Gastrocnemius medialis (tissue), 4 donors: ENCODE measurements at regions not wholly inside any gene's neighbourhood (a gene's known extent, or its start where the extent isn't known, plus 50 kb on each side); places are given as distances from the start of the nearest gene placed in this dataset.

ENCODE experiments used
- POLR2A ChIP-seq, 2 donors: fragments of 450-650 bp; IDR thresholded peaks; one replicate each; pipeline ENCODE4 v1.6.1; 2017; ENCODE audit warnings: antibody characterized with exemption in 2 of 2, mild to moderate bottlenecking in 2 of 2, moderate library complexity in 2 of 2
- TF ChIP-seq, protein P1 (sequence below), 5 experiments: fragments of 450-650 bp in 3 of 5; fragments of 200-600 bp in 2 of 5; sonication (generic) in 2 of 5; IDR thresholded peaks in 4 of 5; conservative IDR thresholded peaks in 1 of 5; 1 replicate in 4 of 5; 2 replicates in 1 of 5; pipeline ENCODE4 v1.5.1; 2016 to 2019; ENCODE audit warnings: antibody characterized with exemption in 5 of 5, mild to moderate bottlenecking in 3 of 5, moderate library complexity in 3 of 5

DNA sequence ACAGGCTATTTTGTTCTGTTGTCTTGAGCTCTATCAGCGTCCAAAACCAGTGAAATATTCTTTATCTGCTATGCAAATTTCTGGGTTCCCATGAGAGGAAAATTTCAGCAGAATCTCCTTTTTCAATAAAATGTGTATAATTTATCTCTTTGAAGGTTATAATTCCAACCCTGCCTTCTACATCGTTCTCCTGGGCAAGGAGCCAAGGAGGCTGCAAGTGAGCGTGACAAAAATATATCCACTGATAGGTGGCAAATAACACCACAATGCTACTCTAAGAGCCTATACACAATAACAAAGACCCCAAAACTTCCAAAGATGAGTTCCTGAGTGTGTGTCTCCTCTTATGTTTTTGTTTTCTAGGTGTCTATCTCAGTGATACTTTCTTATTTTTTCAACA lies 664.7 kb upstream of the SORCS1 start:
- TF ChIP-seq, protein P1, sequence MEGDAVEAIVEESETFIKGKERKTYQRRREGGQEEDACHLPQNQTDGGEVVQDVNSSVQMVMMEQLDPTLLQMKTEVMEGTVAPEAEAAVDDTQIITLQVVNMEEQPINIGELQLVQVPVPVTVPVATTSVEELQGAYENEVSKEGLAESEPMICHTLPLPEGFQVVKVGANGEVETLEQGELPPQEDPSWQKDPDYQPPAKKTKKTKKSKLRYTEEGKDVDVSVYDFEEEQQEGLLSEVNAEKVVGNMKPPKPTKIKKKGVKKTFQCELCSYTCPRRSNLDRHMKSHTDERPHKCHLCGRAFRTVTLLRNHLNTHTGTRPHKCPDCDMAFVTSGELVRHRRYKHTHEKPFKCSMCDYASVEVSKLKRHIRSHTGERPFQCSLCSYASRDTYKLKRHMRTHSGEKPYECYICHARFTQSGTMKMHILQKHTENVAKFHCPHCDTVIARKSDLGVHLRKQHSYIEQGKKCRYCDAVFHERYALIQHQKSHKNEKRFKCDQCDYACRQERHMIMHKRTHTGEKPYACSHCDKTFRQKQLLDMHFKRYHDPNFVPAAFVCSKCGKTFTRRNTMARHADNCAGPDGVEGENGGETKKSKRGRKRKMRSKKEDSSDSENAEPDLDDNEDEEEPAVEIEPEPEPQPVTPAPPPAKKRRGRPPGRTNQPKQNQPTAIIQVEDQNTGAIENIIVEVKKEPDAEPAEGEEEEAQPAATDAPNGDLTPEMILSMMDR (IDR thresholded peaks at IDR 0.05 in 4 of 5, conservative IDR thresholded peaks at IDR 0.05 in 1 of 5): no peak
- no peak for TF ChIP-seq POLR2A (IDR thresholded peaks at IDR 0.05)
